GM23248 (cell line): ENCODE measurements at regions not wholly inside any gene's neighbourhood (a gene's known extent, or its start where the extent isn't known, plus 50 kb on each side); places are given as distances from the start of the nearest gene placed in this dataset.

Source experiments
- EZH2 ChIP-seq: fragments of 200-600 bp; sonication (generic); IDR thresholded peaks from 2 replicates; pipeline ENCODE4 v1.6.1; 2018; ENCODE audit warnings: antibody characterized with exemption, mild to moderate bottlenecking; ENCODE audit not compliant: insufficient read depth, poor library complexity, severe bottlenecking
- EZH2phosphoT487 ChIP-seq: fragments of 200-600 bp; sonication (generic); IDR thresholded peaks from 2 replicates; pipeline ENCODE4 v1.6.1; 2018; ENCODE audit warnings: antibody characterized with exemption, moderate library complexity, mild to moderate bottlenecking, low read depth; ENCODE audit not compliant: insufficient read depth

DNA sequence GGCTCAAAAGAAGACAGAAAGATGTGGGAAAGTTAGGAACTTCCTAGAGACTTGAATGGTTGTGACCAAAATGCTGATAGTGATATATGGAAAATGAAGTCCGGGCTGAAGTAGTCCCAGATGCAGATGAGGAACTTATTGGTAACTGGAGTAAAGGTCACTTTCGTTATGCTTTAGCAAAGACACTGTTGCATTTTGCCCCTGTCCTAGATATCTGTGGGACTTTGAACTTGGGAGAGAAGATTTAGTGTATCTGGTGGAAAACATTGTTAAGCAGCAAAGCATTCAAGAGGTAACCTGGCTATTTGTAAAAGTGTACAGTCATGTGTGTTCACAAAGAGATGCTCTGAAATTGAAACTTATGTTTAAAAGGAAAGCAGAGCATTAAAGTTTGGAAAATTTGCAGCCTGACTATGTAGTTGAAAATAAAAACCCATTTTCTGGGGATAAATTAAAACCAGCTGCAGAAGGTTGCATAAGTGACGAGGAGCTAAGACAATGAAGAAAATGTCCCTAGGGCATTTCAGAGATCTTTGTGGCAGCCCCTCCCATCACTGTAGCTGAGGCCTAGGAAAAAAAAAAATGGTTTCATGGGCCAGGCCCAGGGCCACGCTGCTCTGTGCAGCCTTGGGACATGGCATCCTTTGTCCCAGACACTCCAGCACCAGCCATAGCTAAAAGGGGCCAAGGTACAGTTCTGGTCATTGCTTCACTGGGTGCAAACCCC, 1692.2 kb downstream of the HACE1 start:
- TF ChIP-seq EZH2 (no peak), EZH2phosphoT487 (no peak)
